D721Med (cell line): ENCODE measurements at regions not wholly inside any gene's neighbourhood (a gene's known extent, or its start where the extent isn't known, plus 50 kb on each side); places are given as distances from the start of the nearest gene placed in this dataset.

ENCODE experiments used
- DNase-seq: peaks from one replicate; pipeline ENCODE4 v3.0.0; 2011; ENCODE audit warnings: low spot score; ENCODE audit not compliant: insufficient read length
- FAIRE-seq: peaks from 2 replicates; lab custom pipeline; 2011; peaks lifted over from hg19 to GRCh38; lab: Jason Lieb, UNC
- TF ChIP-seq, protein P1 (sequence below): IDR thresholded peaks from 2 replicates; pipeline ENCODE4 v1.5.1; 2012; ENCODE audit warnings: mild to moderate bottlenecking, control low read depth; ENCODE audit not compliant: insufficient read depth; ENCODE audit errors: missing control alignments

DNA sequence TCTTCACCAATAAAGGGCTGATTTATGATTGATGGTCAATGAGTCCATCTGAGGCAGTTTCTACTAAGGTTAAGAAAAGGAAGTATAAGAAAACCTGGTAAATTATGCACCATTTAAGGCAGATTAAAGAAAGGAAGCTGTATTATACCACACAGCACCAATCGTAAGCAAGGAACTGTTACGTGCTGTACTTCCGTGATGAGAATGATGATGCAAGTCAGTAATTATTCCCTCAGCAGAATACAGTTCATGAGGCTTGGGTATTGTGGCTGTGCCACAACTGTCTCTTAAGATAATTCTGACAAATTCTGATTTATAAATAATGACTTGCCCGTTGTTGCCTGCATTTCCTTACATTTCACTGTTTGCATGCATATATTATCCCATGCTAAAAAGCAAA lies 699.0 kb downstream of the HDGFL1 start:
- FAIRE-seq (no peak), DNase-seq (no peak)
- TF ChIP-seq, protein P1, sequence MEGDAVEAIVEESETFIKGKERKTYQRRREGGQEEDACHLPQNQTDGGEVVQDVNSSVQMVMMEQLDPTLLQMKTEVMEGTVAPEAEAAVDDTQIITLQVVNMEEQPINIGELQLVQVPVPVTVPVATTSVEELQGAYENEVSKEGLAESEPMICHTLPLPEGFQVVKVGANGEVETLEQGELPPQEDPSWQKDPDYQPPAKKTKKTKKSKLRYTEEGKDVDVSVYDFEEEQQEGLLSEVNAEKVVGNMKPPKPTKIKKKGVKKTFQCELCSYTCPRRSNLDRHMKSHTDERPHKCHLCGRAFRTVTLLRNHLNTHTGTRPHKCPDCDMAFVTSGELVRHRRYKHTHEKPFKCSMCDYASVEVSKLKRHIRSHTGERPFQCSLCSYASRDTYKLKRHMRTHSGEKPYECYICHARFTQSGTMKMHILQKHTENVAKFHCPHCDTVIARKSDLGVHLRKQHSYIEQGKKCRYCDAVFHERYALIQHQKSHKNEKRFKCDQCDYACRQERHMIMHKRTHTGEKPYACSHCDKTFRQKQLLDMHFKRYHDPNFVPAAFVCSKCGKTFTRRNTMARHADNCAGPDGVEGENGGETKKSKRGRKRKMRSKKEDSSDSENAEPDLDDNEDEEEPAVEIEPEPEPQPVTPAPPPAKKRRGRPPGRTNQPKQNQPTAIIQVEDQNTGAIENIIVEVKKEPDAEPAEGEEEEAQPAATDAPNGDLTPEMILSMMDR = no peak

DNA sequence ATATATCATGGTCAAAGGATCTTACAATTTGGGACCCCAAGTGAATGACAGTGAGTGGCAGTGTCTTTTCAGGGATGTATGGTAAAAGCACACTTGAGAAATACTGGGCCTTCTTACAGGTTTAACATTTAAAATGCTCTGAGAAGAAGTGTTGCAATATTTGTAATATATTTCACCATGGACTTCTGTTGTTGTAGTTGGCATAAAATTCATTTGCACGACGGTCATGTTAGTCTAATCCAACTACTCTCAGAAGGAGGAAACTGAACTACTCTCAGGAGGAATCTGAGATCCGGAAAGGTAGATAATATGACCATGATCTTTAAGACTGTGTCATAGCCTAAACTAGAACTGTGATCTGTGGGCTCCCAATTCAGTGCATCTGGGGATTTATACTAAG lies 700.1 kb downstream of the HDGFL1 start:
- DNase-seq = no peak
- TF ChIP-seq, protein P1 = no peak
- no peak for FAIRE-seq

DNA sequence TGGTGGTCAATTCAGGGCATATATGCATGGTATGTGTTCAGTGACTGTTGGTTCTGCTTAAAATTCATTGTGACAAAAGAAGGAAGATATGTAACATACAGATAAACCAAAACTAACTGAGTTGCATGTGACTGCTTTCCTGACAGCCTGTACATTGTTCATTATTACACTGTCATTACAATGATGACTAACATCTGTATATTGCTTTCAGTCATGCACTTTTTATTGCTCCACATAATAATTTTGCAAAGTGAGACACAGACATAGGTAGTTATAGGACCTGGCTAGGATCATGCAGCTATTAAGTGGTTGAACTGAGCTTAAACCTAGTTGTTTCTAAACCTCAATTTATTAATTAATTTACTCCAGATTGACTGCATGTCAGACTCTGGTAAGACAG lies 703.2 kb downstream of the HDGFL1 start:
- DNase-seq = no peak
- TF ChIP-seq, protein P1 = no peak

DNA sequence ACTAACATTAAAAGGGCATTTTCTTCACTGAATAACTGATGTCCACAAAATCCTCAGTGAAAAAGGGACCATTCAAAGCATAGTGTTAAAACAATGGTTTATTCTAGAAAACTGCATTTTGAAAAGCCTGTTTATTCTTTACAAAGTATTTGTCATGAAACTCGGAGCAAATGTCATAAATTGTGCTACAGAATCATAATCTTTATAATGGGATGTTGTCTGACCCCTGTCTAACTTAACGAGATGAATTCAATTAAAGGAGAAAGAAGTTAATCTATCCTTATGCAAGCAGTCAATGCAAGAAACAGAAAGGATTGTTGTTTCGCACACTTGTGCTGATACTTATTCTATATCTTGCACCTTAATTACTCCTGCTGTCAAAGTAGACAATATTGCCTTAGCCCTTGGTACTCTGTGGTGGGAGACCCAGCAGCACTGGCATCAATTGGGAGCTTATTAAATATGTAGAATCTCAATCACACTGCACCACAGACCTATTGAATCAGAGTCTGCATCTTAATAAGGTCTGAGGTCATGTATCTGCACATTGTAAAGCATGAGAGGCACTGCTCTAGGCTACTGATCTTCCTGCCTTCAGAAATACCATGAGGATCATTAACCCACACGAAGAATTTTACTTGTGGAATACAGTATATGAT lies 708.3 kb downstream of the HDGFL1 start:
- FAIRE-seq (no peak), DNase-seq (no peak)
- TF ChIP-seq, protein P1 = no peak

More for the DNA sequence above, 703.2 kb downstream of the HDGFL1 start:
- no peak for FAIRE-seq

DNA sequence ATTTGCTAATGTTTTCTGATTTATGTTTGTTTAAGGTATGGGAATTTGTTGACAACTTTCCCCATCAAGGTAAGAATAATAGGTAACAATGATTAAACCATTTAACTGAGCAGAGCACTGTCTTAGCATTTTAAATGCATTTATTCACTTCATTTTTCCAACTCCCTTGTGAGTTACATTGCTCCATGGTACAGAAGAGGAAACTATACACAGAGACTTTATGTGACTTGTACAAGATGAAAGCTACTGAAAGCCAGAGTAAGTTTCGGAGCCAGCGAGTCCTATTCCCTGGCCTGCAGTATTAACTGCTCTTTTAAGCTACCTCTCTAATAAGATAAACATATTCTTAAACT lies 708.8 kb downstream of the HDGFL1 start:
- TF ChIP-seq, protein P1 = no peak
- FAIRE-seq (no peak), DNase-seq (no peak)

DNA sequence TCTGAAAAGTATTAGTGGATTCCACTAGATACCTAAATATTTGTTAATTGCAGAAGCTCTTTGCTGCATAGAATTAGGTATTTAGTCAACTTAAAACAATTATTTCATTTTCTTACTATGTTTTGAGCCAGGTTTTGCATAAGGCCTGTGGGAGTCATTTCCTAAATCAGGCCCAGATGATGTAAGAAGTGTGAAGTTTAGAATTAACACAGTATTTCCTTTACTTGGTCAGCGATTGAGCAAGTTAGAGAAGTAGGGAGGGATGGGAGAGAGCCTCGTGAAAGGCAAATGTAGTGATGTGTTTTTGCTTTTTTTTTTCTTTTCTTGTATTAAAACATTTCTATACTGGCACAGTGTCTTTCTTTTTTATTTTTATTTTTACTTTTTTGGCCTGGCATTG lies 711.1 kb downstream of the HDGFL1 start:
- FAIRE-seq = no peak
- no peak for DNase-seq
- TF ChIP-seq, protein P1 = no peak

DNA sequence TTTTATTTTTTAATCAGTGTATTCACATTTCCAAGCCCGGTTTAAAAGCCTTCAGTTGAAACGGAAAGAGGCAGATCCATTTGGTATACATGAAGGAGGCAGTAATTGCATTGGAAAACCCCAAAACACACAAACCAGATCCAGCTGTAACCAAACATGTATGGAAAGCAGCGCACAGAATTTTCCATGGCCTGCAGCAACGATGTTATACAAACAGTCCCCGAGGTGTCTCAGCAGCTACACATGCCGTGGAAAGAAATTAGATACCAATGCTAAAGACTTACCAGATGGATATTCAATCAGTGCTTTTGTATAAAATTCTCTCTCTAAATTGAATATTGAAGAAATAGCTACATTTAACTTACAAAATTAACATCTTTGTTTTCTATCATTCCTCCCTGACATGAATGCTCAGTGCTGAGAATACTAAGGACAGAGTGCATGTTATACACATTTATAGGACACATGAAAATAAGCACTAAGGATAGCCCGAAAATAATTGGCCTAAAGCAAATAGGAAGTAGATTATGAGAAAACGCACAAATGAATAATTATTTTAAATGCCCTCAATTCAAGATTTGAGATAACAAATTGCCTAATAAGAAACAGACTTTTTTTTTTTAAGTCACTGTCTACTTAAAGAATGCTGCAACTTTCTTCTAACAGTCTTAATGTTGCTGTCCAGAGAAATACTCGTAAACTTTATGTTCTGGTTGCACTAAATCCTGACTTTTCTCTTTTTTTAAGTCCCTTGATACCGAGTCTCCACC lies 713.1 kb downstream of the HDGFL1 start:
- DNase-seq = no peak
- TF ChIP-seq, protein P1 = no peak
- FAIRE-seq = no peak
